ENCODE measurements at regions not wholly inside any gene's neighbourhood (a gene's known extent, or its start where the extent isn't known, plus 50 kb on each side); places are given as distances from the start of the nearest gene placed in this dataset.

DNA sequence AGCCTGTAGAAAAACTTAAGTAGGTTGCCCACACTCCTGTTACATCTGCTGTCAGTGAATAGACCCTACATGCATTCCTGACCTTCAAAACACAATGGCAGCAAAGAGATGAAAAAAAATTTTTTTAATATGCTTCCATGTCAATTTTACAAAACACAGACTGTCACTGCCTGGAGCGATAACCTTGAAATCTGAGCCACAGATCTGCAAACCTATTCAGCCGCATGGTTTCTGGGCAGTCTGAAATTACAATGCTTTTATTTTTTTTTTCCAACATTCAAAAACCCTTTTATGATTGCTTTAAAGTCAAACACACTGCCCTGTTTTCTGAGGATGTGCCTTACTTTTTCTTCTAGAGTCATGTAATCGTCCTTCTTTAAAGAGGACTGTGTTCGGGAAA lies 264.9 kb upstream of the PUDP start:
- TF ChIP-seq, protein P1, sequence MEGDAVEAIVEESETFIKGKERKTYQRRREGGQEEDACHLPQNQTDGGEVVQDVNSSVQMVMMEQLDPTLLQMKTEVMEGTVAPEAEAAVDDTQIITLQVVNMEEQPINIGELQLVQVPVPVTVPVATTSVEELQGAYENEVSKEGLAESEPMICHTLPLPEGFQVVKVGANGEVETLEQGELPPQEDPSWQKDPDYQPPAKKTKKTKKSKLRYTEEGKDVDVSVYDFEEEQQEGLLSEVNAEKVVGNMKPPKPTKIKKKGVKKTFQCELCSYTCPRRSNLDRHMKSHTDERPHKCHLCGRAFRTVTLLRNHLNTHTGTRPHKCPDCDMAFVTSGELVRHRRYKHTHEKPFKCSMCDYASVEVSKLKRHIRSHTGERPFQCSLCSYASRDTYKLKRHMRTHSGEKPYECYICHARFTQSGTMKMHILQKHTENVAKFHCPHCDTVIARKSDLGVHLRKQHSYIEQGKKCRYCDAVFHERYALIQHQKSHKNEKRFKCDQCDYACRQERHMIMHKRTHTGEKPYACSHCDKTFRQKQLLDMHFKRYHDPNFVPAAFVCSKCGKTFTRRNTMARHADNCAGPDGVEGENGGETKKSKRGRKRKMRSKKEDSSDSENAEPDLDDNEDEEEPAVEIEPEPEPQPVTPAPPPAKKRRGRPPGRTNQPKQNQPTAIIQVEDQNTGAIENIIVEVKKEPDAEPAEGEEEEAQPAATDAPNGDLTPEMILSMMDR (IDR thresholded peaks at IDR 0.05), result no peak
- Histone ChIP-seq H3K4me3 (ENCODE audit: low read depth, low read length) (no peak overlapping the region), H3K9me3 (ENCODE audit: control insufficient read depth, low read length) (no peaks in the 10 kb centered on the region), H3K79me2 (no peaks in the 10 kb centered on the region), H3K4me2 (ENCODE audit: low read length) (no peak overlapping the region), H3K36me3 (ENCODE audit: control insufficient read depth, insufficient read depth, low read length) (no peaks in the 10 kb centered on the region), H3K4me1 (no peaks in the 10 kb centered on the region), H3K9ac (no peak overlapping the region), H2AFZ (no peak overlapping the region), H3K27me3 (ENCODE audit: control insufficient read depth, insufficient read depth, low read length) (no peaks in the 10 kb centered on the region), H3K27ac (no peak overlapping the region)

- no peak overlapping the region for H2AFZ ChIP-seq
- no peaks in the 10 kb centered on the region for H3K4me1 ChIP-seq
- TF ChIP-seq, protein P1 (IDR thresholded peaks at IDR 0.05), result no peak
- H3K9ac ChIP-seq, result no peak overlapping the region
- no peaks in the 10 kb centered on the region for H3K9me3 ChIP-seq (ENCODE audit: control insufficient read depth, low read length)
- H3K4me2 ChIP-seq (ENCODE audit: low read length), result no peak overlapping the region
- H3K36me3 ChIP-seq (ENCODE audit: control insufficient read depth, insufficient read depth, low read length), result no peaks in the 10 kb centered on the region
- H3K27me3 ChIP-seq (ENCODE audit: control insufficient read depth, insufficient read depth, low read length), result no peaks in the 10 kb centered on the region
- H3K27ac ChIP-seq, result no peak overlapping the region
- H3K79me2 ChIP-seq, result no peaks in the 10 kb centered on the region
- H3K4me3 ChIP-seq (ENCODE audit: low read depth, low read length), result no peak overlapping the region
These were observed 261.9 kb upstream of the PUDP start for GRCh38 chrX:7409866-7410265.

- Histone ChIP-seq H3K9me3 (ENCODE audit: control insufficient read depth, low read length) (no peaks in the 10 kb centered on the region), H3K27ac (no peak overlapping the region), H3K9ac (no peak overlapping the region), H3K79me2 (no peaks in the 10 kb centered on the region), H3K4me1 (no peaks in the 10 kb centered on the region), H2AFZ (no peak overlapping the region), H3K4me2 (ENCODE audit: low read length) (no peak overlapping the region), H3K4me3 (ENCODE audit: low read depth, low read length) (no peak overlapping the region), H3K27me3 (ENCODE audit: control insufficient read depth, insufficient read depth, low read length) (no peaks in the 10 kb centered on the region), H3K36me3 (ENCODE audit: control insufficient read depth, insufficient read depth, low read length) (no peaks in the 10 kb centered on the region)
- TF ChIP-seq, protein P1 (IDR thresholded peaks at IDR 0.05), result no peak
These were observed 251.4 kb upstream of the PUDP start for GRCh38 chrX:7399373-7399772.

- TF ChIP-seq, protein P1 (IDR thresholded peaks at IDR 0.05), result no peak
- Histone ChIP-seq H3K9me3 (ENCODE audit: control insufficient read depth, low read length) (no peaks in the 10 kb centered on the region), H3K36me3 (ENCODE audit: control insufficient read depth, insufficient read depth, low read length) (no peaks in the 10 kb centered on the region), H3K4me3 (ENCODE audit: low read depth, low read length) (no peak overlapping the region), H3K27me3 (ENCODE audit: control insufficient read depth, insufficient read depth, low read length) (no peaks in the 10 kb centered on the region), H3K79me2 (no peaks in the 10 kb centered on the region), H3K27ac (no peak overlapping the region), H3K4me1 (no peaks in the 10 kb centered on the region), H3K4me2 (ENCODE audit: low read length) (no peak overlapping the region), H3K9ac (no peak overlapping the region), H2AFZ (no peak overlapping the region)
These were observed 242.5 kb upstream of the PUDP start for GRCh38 chrX:7390441-7390840.

DNA sequence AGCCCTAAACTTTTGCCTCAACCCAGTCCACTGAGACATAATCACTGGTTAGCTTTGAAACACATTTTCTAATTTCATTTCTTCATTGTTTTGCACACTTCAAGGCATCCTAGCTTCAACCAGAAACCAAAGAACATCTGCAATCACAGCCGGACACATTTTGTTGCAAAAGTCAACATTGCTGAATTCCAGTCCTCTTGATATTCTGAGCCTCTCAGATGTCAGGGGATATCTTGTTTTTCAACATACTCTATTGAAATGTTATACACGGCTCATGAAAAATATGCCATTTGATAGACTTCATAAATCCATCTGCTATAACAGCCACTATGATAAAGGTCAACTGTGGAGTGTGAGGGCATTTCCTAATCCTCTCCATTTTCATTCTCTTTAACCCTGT lies 241.6 kb upstream of the PUDP start:
- no peak overlapping the region for H3K4me3 ChIP-seq (ENCODE audit: low read depth, low read length)
- H2AFZ ChIP-seq, result no peak overlapping the region
- H3K9me3 ChIP-seq (ENCODE audit: control insufficient read depth, low read length), result no peaks in the 10 kb centered on the region
- H3K9ac ChIP-seq, result no peak overlapping the region
- no peak overlapping the region for H3K27ac ChIP-seq
- H3K4me2 ChIP-seq (ENCODE audit: low read length), result no peak overlapping the region
- no peaks in the 10 kb centered on the region for H3K4me1 ChIP-seq
- no peaks in the 10 kb centered on the region for H3K36me3 ChIP-seq (ENCODE audit: control insufficient read depth, insufficient read depth, low read length)
- no peaks in the 10 kb centered on the region for H3K79me2 ChIP-seq
- TF ChIP-seq, protein P1 (IDR thresholded peaks at IDR 0.05), result no peak
- no peaks in the 10 kb centered on the region for H3K27me3 ChIP-seq (ENCODE audit: control insufficient read depth, insufficient read depth, low read length)
